ENCODE measurements at regions not wholly inside any gene's neighbourhood (a gene's known extent, or its start where the extent isn't known, plus 50 kb on each side); places are given as distances from the start of the nearest gene placed in this dataset.

DNA sequence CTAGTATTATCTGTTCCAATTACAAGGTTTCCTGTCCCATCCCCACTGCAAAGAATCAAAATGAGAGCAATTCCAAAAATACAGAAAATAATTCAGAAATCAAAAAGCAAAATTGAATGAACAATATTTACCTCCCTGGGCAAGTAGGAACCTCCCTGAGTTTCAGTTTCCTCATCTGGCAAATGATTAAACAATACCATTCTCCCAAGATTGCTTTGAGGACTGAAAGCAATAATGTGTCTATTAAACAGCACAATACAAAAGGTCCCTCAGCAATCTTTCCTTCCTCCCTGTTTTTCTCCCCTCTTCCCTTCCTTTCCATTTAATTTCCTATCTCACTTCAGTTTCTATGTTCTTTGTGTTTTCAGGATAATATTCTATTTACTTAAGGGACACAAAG, 171.0 kb downstream of the ZC3H11B start:
- Histone ChIP-seq H3K4me1 (ENCODE audit: control insufficient read depth in 1 of 2, insufficient read depth in 2 of 2, low read length in 2 of 2) (no peaks in the 10 kb centered on the region), H3K9me3 (ENCODE audit: control insufficient read depth, low read length) (no peaks in the 10 kb centered on the region), H3K4me3 (ENCODE audit: low read length in 2 of 2) (no peak overlapping the region), H3K36me3 (ENCODE audit: control insufficient read depth in 1 of 2, insufficient read depth in 2 of 2, low read length in 1 of 2) (no peaks in the 10 kb centered on the region), H3K27ac (ENCODE audit: low read depth in 1 of 2, low read length in 2 of 2) (no peak overlapping the region), H3K27me3 (ENCODE audit: control insufficient read depth in 1 of 2, insufficient read depth in 2 of 2, low read length in 1 of 2) (no peaks in the 10 kb centered on the region)
- no peak for ATAC-seq (ENCODE audit: low FRiP score)
- intact Hi-C loops (cut with DNase I) = no loop called here
- no peak for DNase-seq

DNA sequence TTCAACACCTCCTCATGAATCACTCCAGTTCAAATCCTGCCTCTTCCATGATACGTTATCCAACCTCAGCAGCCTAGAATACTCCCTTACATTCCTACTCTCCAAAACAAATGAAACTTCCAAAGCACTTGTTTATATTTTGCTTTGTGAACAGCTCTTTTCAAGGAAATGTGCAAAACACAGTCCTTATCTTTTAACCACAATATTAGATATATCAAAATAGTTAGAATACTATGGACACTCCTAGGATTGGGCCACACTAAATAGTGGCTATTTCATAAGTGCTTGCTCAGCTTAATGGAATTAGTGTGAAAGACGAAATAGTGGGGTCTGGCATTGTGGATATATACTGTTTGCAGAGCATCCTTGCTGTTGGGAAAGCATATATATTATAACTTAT, 173.5 kb downstream of the ZC3H11B start:
- intact Hi-C loops (cut with DNase I) = no loop called here
- H3K4me1 ChIP-seq (ENCODE audit: control insufficient read depth in 1 of 2, insufficient read depth in 2 of 2, low read length in 2 of 2) = no peaks in the 10 kb centered on the region
- no peak for ATAC-seq (ENCODE audit: low FRiP score)
- no peaks in the 10 kb centered on the region for H3K36me3 ChIP-seq (ENCODE audit: control insufficient read depth in 1 of 2, insufficient read depth in 2 of 2, low read length in 1 of 2)
- H3K9me3 ChIP-seq (ENCODE audit: control insufficient read depth, low read length) = no peaks in the 10 kb centered on the region
- DNase-seq = no peak
- H3K27me3 ChIP-seq (ENCODE audit: control insufficient read depth in 1 of 2, insufficient read depth in 2 of 2, low read length in 1 of 2) = no peaks in the 10 kb centered on the region
- no peak overlapping the region for H3K4me3 ChIP-seq (ENCODE audit: low read length in 2 of 2)
- H3K27ac ChIP-seq (ENCODE audit: low read depth in 1 of 2, low read length in 2 of 2) = no peak overlapping the region
- WGBS, 2 donors = 92 to 94% methylated on average over 2 of the region's 2 CpGs

DNA sequence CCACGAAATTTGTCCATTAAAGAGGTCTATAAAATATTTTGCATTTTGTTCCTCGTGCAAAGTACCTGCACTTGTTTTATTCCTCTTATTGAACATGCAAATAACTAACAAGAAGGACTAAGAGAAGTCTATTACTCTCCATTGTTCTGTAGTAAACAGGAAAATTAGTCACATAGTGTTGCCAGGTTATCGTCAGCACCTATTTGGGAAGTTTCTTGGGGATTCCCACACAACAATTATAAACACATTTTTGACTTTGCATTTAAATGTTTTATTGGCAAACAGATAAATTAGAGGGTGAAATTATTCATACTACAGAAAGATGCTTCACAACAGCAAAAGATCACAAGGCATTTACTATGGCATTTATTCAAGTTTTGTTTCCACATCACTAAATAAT, 174.5 kb downstream of the ZC3H11B start:
- no peaks in the 10 kb centered on the region for H3K36me3 ChIP-seq (ENCODE audit: control insufficient read depth in 1 of 2, insufficient read depth in 2 of 2, low read length in 1 of 2)
- no peaks in the 10 kb centered on the region for H3K4me1 ChIP-seq (ENCODE audit: control insufficient read depth in 1 of 2, insufficient read depth in 2 of 2, low read length in 2 of 2)
- H3K4me3 ChIP-seq (ENCODE audit: low read length in 2 of 2) = no peak overlapping the region
- intact Hi-C loops (cut with DNase I) = no loop called here
- 97 to 98% methylated on average over 3 of the region's 3 CpGs for WGBS, 2 donors
- no peaks in the 10 kb centered on the region for H3K27me3 ChIP-seq (ENCODE audit: control insufficient read depth in 1 of 2, insufficient read depth in 2 of 2, low read length in 1 of 2)
- DNase-seq (no peak), ATAC-seq (ENCODE audit: low FRiP score) (no peak)
- no peak overlapping the region for H3K27ac ChIP-seq (ENCODE audit: low read depth in 1 of 2, low read length in 2 of 2)
- H3K9me3 ChIP-seq (ENCODE audit: control insufficient read depth, low read length) = no peaks in the 10 kb centered on the region

DNA sequence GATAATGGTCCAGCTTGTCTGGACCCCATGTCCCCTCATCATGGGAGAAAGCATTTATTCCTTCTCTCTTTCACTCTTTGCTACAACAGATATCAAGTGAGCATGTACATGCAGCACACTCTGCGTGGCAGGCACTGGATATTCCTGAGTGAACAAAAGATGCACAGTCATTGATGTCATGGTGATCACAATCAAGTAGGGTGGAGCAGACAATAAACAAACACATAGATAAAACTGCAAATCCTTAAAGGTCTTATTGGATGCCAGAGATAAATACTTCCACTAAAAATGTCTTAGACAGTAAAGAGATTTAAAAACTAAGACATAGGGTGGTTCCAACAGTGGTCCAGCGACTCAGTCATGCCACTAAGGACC, 178.0 kb downstream of the ZC3H11B start:
- Histone ChIP-seq H3K36me3 (ENCODE audit: control insufficient read depth in 1 of 2, insufficient read depth in 2 of 2, low read length in 1 of 2) (no peaks in the 10 kb centered on the region), H3K9me3 (ENCODE audit: control insufficient read depth, low read length) (no peaks in the 10 kb centered on the region), H3K4me3 (ENCODE audit: low read length in 2 of 2) (no peak overlapping the region), H3K27me3 (ENCODE audit: control insufficient read depth in 1 of 2, insufficient read depth in 2 of 2, low read length in 1 of 2) (no peaks in the 10 kb centered on the region), H3K27ac (ENCODE audit: low read depth in 1 of 2, low read length in 2 of 2) (no peak overlapping the region), H3K4me1 (ENCODE audit: control insufficient read depth in 1 of 2, insufficient read depth in 2 of 2, low read length in 2 of 2) (no peaks in the 10 kb centered on the region)
- intact Hi-C loops (cut with DNase I) = no loop called here
- 98 to 99% methylated on average over 2 of the region's 2 CpGs for WGBS, 2 donors
- no peak for DNase-seq
- no peak for ATAC-seq (ENCODE audit: low FRiP score)

DNA sequence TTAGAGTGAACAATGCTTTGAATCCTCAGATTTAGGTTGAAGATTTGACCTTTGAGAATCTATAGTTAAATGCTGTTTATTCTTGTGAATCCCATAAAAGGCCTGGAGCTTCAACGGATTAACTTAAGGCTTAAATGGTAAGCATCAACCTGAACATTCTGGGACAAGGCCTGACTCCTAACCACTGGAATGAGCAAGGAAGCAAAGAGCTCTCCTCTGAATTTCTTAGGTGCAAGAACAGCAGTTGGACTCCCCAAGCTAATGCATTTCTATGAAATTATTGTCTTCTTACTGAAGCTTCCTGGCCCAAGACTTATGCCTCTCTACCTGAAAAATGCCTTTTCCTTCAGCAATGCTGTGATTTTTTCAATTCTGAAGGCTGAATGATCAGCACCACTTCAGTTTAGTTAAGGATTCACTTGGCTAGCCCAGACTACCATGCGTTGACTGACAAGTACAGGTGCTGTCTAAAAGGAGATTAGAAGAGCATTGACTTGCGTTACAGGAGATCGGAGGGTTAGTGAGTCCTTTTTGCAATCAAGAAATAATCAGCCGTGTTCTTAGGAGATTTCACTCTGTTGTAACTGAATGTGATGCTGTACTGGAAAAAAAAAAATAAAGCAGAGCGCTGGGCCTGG, 178.5 kb downstream of the ZC3H11B start:
- Histone ChIP-seq H3K9me3 (ENCODE audit: control insufficient read depth, low read length) (no peaks in the 10 kb centered on the region), H3K27me3 (ENCODE audit: control insufficient read depth in 1 of 2, insufficient read depth in 2 of 2, low read length in 1 of 2) (no peaks in the 10 kb centered on the region), H3K4me1 (ENCODE audit: control insufficient read depth in 1 of 2, insufficient read depth in 2 of 2, low read length in 2 of 2) (no peaks in the 10 kb centered on the region), H3K4me3 (ENCODE audit: low read length in 2 of 2) (no peak overlapping the region), H3K27ac (ENCODE audit: low read depth in 1 of 2, low read length in 2 of 2) (no peak overlapping the region), H3K36me3 (ENCODE audit: control insufficient read depth in 1 of 2, insufficient read depth in 2 of 2, low read length in 1 of 2) (no peaks in the 10 kb centered on the region)
- no peak for ATAC-seq (ENCODE audit: low FRiP score)
- intact Hi-C loops (cut with DNase I) = no loop called here
- 87 to 90% methylated on average over 6 of the region's 6 CpGs for WGBS, 2 donors
- DNase-seq = no peak

DNA sequence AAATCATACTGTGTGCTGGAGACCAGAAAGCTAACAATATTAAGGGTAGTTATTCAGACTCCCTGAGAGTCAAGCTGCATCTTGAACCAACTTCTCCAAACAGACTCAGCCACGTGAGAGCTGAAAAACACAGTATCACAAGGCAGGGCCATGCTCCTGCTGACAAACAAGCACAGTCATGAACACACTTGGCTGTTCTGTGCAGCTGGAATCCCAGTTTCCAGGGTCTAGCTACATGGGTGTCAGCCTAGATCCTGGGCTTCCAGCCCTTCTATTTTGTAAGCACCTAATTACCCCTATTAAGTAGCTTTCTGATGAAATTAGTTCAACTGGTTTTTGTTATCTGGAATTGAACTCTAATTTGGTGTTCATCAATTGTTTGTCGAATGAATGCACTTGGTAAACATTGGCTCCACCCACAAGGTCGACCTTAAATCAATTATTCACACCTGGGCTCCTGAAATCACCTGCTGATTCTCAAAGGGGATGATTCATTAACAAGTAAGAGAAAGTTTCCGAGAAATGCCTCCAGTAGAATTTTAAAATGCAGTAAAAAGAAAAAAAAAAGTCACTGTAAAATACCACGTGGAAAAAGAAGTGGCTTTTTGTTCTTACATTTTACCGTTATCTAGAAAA, 179.3 kb downstream of the ZC3H11B start:
- H3K9me3 ChIP-seq (ENCODE audit: control insufficient read depth, low read length) = no peaks in the 10 kb centered on the region
- H3K36me3 ChIP-seq (ENCODE audit: control insufficient read depth in 1 of 2, insufficient read depth in 2 of 2, low read length in 1 of 2) = no peaks in the 10 kb centered on the region
- intact Hi-C loops (cut with DNase I) = no loop called here
- no peak overlapping the region for H3K4me3 ChIP-seq (ENCODE audit: low read length in 2 of 2)
- DNase-seq (no peak), ATAC-seq (ENCODE audit: low FRiP score) (no peak)
- no peaks in the 10 kb centered on the region for H3K4me1 ChIP-seq (ENCODE audit: control insufficient read depth in 1 of 2, insufficient read depth in 2 of 2, low read length in 2 of 2)
- 71 to 78% methylated on average over 6 of the region's 6 CpGs for WGBS, 2 donors
- H3K27me3 ChIP-seq (ENCODE audit: control insufficient read depth in 1 of 2, insufficient read depth in 2 of 2, low read length in 1 of 2) = no peaks in the 10 kb centered on the region
- H3K27ac ChIP-seq (ENCODE audit: low read depth in 1 of 2, low read length in 2 of 2) = no peak overlapping the region

DNA sequence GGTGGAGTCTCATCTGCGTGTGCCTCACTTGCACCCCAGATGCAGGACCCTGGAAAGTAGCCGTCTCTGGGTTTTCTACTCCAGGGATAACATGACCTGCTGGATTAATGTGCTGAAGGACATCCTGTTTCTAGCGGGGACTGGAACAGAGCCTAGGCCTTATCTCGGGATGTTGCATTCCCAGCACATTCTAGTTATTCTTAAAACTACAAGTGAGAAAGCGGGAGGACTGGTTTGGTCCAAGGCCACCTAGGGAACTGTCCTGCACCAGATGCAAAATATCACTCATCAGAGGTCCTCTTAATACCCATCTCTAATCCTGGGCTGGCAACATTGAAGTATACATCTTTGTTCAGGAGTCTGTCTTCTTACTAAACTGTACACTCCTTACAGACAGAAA, 179.9 kb downstream of the ZC3H11B start:
- ATAC-seq (ENCODE audit: low FRiP score) (no peak), DNase-seq (no peak)
- Histone ChIP-seq H3K9me3 (ENCODE audit: control insufficient read depth, low read length) (no peaks in the 10 kb centered on the region), H3K4me3 (ENCODE audit: low read length in 2 of 2) (no peak overlapping the region), H3K4me1 (ENCODE audit: control insufficient read depth in 1 of 2, insufficient read depth in 2 of 2, low read length in 2 of 2) (no peaks in the 10 kb centered on the region), H3K27me3 (ENCODE audit: control insufficient read depth in 1 of 2, insufficient read depth in 2 of 2, low read length in 1 of 2) (no peaks in the 10 kb centered on the region), H3K27ac (ENCODE audit: low read depth in 1 of 2, low read length in 2 of 2) (no peak overlapping the region), H3K36me3 (ENCODE audit: control insufficient read depth in 1 of 2, insufficient read depth in 2 of 2, low read length in 1 of 2) (no peaks in the 10 kb centered on the region)
- 23 to 24% methylated on average over 5 of the region's 5 CpGs for WGBS, 2 donors
- intact Hi-C loops (cut with DNase I) = no loop called here

DNA sequence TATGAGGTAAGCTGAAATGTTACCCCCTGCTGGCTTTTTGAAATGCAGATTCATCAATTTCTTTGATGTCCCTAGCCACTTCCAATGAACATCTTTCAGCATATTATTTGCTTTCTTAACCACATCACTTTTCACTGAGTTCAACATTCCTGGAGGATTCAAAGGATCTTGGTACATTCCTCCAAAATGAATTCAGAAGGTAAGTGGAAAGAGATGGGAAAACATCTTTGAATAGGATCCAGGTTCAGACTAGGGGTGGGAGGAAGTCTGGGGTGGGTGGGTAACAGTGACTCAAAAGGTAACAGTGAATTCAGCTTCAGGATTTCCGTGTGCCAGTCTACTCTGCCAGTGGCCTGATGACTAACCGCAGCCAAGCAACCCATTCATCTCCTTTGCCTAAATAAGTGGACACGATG, 180.7 kb downstream of the ZC3H11B start:
- ATAC-seq (ENCODE audit: low FRiP score) (no peak), DNase-seq (no peak)
- H3K27me3 ChIP-seq (ENCODE audit: control insufficient read depth in 1 of 2, insufficient read depth in 2 of 2, low read length in 1 of 2) = no peaks in the 10 kb centered on the region
- no peaks in the 10 kb centered on the region for H3K9me3 ChIP-seq (ENCODE audit: control insufficient read depth, low read length)
- intact Hi-C loops (cut with DNase I) = no loop called here
- no peak overlapping the region for H3K4me3 ChIP-seq (ENCODE audit: low read length in 2 of 2)
- no peaks in the 10 kb centered on the region for H3K4me1 ChIP-seq (ENCODE audit: control insufficient read depth in 1 of 2, insufficient read depth in 2 of 2, low read length in 2 of 2)
- H3K27ac ChIP-seq (ENCODE audit: low read depth in 1 of 2, low read length in 2 of 2) = no peak overlapping the region
- H3K36me3 ChIP-seq (ENCODE audit: control insufficient read depth in 1 of 2, insufficient read depth in 2 of 2, low read length in 1 of 2) = no peaks in the 10 kb centered on the region
- WGBS, 2 donors = 37 to 50% methylated on average over 3 of the region's 3 CpGs

DNA sequence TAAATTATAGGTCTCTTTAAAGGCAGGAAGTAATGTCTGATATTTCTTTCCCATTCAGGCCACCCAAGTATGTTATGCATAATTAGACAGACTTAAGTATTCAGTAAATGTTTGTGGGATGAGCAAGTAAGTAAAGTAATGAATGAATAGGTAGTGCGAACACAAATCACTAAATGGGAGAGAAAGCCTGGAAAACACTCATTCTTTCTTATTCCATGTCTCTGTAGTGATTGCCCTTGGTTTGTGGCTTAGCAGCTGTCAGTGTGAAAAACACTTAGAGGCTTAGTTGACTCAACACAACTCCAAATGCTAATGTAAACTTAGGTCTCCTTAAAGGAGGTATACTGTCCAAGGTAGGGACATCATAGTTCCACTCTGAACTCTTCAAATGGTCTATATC, 182.5 kb downstream of the ZC3H11B start:
- Histone ChIP-seq H3K27me3 (ENCODE audit: control insufficient read depth in 1 of 2, insufficient read depth in 2 of 2, low read length in 1 of 2) (no peaks in the 10 kb centered on the region), H3K36me3 (ENCODE audit: control insufficient read depth in 1 of 2, insufficient read depth in 2 of 2, low read length in 1 of 2) (no peaks in the 10 kb centered on the region), H3K27ac (ENCODE audit: low read depth in 1 of 2, low read length in 2 of 2) (no peak overlapping the region), H3K9me3 (ENCODE audit: control insufficient read depth, low read length) (no peaks in the 10 kb centered on the region), H3K4me3 (ENCODE audit: low read length in 2 of 2) (no peak overlapping the region), H3K4me1 (ENCODE audit: control insufficient read depth in 1 of 2, insufficient read depth in 2 of 2, low read length in 2 of 2) (no peaks in the 10 kb centered on the region)
- WGBS, 2 donors = 95 to 99% methylated on average over 1 of the region's 1 CpG
- intact Hi-C loops (cut with DNase I) = no loop called here
- DNase-seq (no peak), ATAC-seq (ENCODE audit: low FRiP score) (no peak)
